Skeletal muscle satellite cell (primary cell): ENCODE measurements at regions not wholly inside any gene's neighbourhood (a gene's known extent, or its start where the extent isn't known, plus 50 kb on each side); places are given as distances from the start of the nearest gene placed in this dataset.
"Not testable (repeated sequence)": the region's sequence is repeated elsewhere in the genome, so short reads cannot be mapped to it uniquely, and the experiment has no call there.

Source experiments
- H3K27me3 ChIP-seq: 2 replicates; pipeline ENCODE4 v1.7.0; 2013; ENCODE audit warnings: low read length; ENCODE audit not compliant: control insufficient read depth, insufficient read depth
- H3K36me3 ChIP-seq: 2 replicates; pipeline ENCODE4 v1.7.0; 2013; ENCODE audit warnings: mild to moderate bottlenecking, control low read depth, low read length; ENCODE audit not compliant: insufficient read depth
- H3K4me1 ChIP-seq: 2 replicates; pipeline ENCODE4 v1.7.0; 2013; ENCODE audit warnings: low read length; ENCODE audit not compliant: control insufficient read depth, insufficient read depth
- H3K4me2 ChIP-seq: 2 replicates; pipeline ENCODE4 v1.7.0; 2013; ENCODE audit warnings: mild to moderate bottlenecking, low read length
- H3K4me3 ChIP-seq: 2 replicates; pipeline ENCODE4 v1.7.0; 2013; ENCODE audit warnings: low read length
- H3K9ac ChIP-seq: 2 replicates; pipeline ENCODE4 v1.7.0; 2013; ENCODE audit warnings: mild to moderate bottlenecking, low read depth, low read length, moderate library complexity
- H3K9me3 ChIP-seq: replicated peaks from 2 replicates; pipeline ENCODE4 v1.7.0; 2013; ENCODE audit warnings: mild to moderate bottlenecking, control low read depth, low read length

GRCh38 chr1:244289991-244290785 lies 161.5 kb downstream of the ADSS2 start:
- no peak overlapping the region for H3K4me3 ChIP-seq
- H3K36me3 ChIP-seq, result no peaks in the 10 kb centered on the region
- H3K9ac ChIP-seq, result no peak overlapping the region
- H3K4me2 ChIP-seq, result no peak overlapping the region
- no peaks in the 10 kb centered on the region for H3K9me3 ChIP-seq
- H3K4me1 ChIP-seq, result no peaks in the 10 kb centered on the region
- no peaks in the 10 kb centered on the region for H3K27me3 ChIP-seq

GRCh38 chr1:244291236-244292201 lies 160.2 kb downstream of the ADSS2 start:
- Histone ChIP-seq H3K4me3 (no peak overlapping the region), H3K9me3 (no peaks in the 10 kb centered on the region), H3K36me3 (no peaks in the 10 kb centered on the region), H3K4me1 (no peaks in the 10 kb centered on the region), H3K27me3 (no peaks in the 10 kb centered on the region), H3K9ac (no peak overlapping the region), H3K4me2 (no peak overlapping the region)

GRCh38 chr1:244294599-244295224 lies 157.0 kb downstream of the ADSS2 start:
- Histone ChIP-seq H3K4me2 (no peak overlapping the region), H3K36me3 (no peaks in the 10 kb centered on the region), H3K4me1 (peaks cover 4% of the 10 kb centered on the region), H3K4me3 (no peak overlapping the region), H3K9me3 (no peaks in the 10 kb centered on the region), H3K9ac (no peak overlapping the region), H3K27me3 (no peaks in the 10 kb centered on the region)

- no peak overlapping the region for H3K4me2 ChIP-seq
- no peak overlapping the region for H3K9ac ChIP-seq
- no peak overlapping the region for H3K4me3 ChIP-seq
- peaks cover 4% of the 10 kb centered on the region for H3K4me1 ChIP-seq
- no peaks in the 10 kb centered on the region for H3K9me3 ChIP-seq
- H3K36me3 ChIP-seq, result no peaks in the 10 kb centered on the region
- H3K27me3 ChIP-seq, result no peaks in the 10 kb centered on the region
Observed at GRCh38 chr1:244296003-244296402, 155.7 kb downstream of the ADSS2 start.

GRCh38 chr1:244296447-244296846 lies 155.3 kb downstream of the ADSS2 start:
- Histone ChIP-seq H3K4me2 (no peak overlapping the region), H3K9me3 (no peaks in the 10 kb centered on the region), H3K27me3 (no peaks in the 10 kb centered on the region), H3K9ac (no peak overlapping the region), H3K4me3 (no peak overlapping the region), H3K36me3 (no peaks in the 10 kb centered on the region), H3K4me1 (peaks cover 4% of the 10 kb centered on the region)

GRCh38 chr1:244297087-244297486 lies 154.6 kb downstream of the ADSS2 start:
- Histone ChIP-seq H3K4me1 (peaks cover 4% of the 10 kb centered on the region), H3K36me3 (no peaks in the 10 kb centered on the region), H3K4me2 (no peak overlapping the region), H3K27me3 (no peaks in the 10 kb centered on the region), H3K9ac (no peak overlapping the region), H3K9me3 (no peaks in the 10 kb centered on the region), H3K4me3 (no peak overlapping the region)

- Histone ChIP-seq H3K9me3 (no peaks in the 10 kb centered on the region), H3K4me2 (no peak overlapping the region), H3K4me1 (peaks cover 4% of the 10 kb centered on the region), H3K9ac (no peak overlapping the region), H3K4me3 (no peak overlapping the region), H3K36me3 (no peaks in the 10 kb centered on the region), H3K27me3 (no peaks in the 10 kb centered on the region)
Observed at GRCh38 chr1:244297616-244298015, 154.1 kb downstream of the ADSS2 start.

- not testable (repeated sequence) for H3K4me3 ChIP-seq, H3K36me3 ChIP-seq, H3K27me3 ChIP-seq, H3K9ac ChIP-seq, H3K9me3 ChIP-seq, H3K4me2 ChIP-seq
- peaks cover 11% of the 10 kb centered on the region for H3K4me1 ChIP-seq
Observed at GRCh38 chr1:244300029-244300375, 151.7 kb downstream of the ADSS2 start.

GRCh38 chr1:244301595-244302130 lies 150.0 kb downstream of the ADSS2 start:
- H3K9ac ChIP-seq, result no peak overlapping the region
- no peaks in the 10 kb centered on the region for H3K27me3 ChIP-seq
- H3K4me2 ChIP-seq, result no peak overlapping the region
- H3K36me3 ChIP-seq, result no peaks in the 10 kb centered on the region
- H3K9me3 ChIP-seq, result no peaks in the 10 kb centered on the region
- peaks cover 11% of the 10 kb centered on the region for H3K4me1 ChIP-seq
- no peak overlapping the region for H3K4me3 ChIP-seq

GRCh38 chr1:244302876-244303609 lies 148.7 kb downstream of the ADSS2 start:
- Histone ChIP-seq H3K4me1 (peaks cover 11% of the 10 kb centered on the region), H3K9me3 (no peaks in the 10 kb centered on the region), H3K9ac (no peak overlapping the region), H3K27me3 (no peaks in the 10 kb centered on the region), H3K4me3 (no peak overlapping the region), H3K36me3 (no peaks in the 10 kb centered on the region), H3K4me2 (no peak overlapping the region)

- no peak overlapping the region for H3K4me3 ChIP-seq
- H3K4me2 ChIP-seq, result no peak overlapping the region
- H3K9ac ChIP-seq, result no peak overlapping the region
Observed at GRCh38 chr1:244303610-244303969, 148.1 kb downstream of the ADSS2 start.

More at GRCh38 chr1:244303610-244303969, 148.1 kb downstream of the ADSS2 start:
- Histone ChIP-seq H3K4me1 (peaks cover 11% of the 10 kb centered on the region), H3K9me3 (no peaks in the 10 kb centered on the region), H3K36me3 (no peaks in the 10 kb centered on the region), H3K27me3 (no peaks in the 10 kb centered on the region)
